HL-60 (cell line): ENCODE measurements at regions not wholly inside any gene's neighbourhood (a gene's known extent, or its start where the extent isn't known, plus 50 kb on each side); places are given as distances from the start of the nearest gene placed in this dataset.

Experiments
- DNase-seq, 2 experiments: peaks; one replicate each; pipeline ENCODE4 v3.0.0-alpha.2; 2010 to 2020; ENCODE audit warnings: low read depth in 1 of 2, low spot score in 1 of 2
- H3K27ac ChIP-seq: fragments of 250-450 bp; sonication (Bioruptor Pico); replicated peaks from 2 replicates; pipeline ENCODE4 v1.5.1; 2020; ENCODE audit warnings: mild to moderate bottlenecking, moderate library complexity
- H3K27me3 ChIP-seq: fragments of 250-450 bp; sonication (Bioruptor Pico); 2 replicates; pipeline ENCODE4 v1.5.1; 2021; ENCODE audit warnings: mild to moderate bottlenecking, moderate library complexity; ENCODE audit not compliant: insufficient read depth, poor library complexity, severe bottlenecking
- H3K4me3 ChIP-seq: replicated peaks from 2 replicates; pipeline ENCODE4 v1.5.1; 2011; ENCODE audit warnings: mild to moderate bottlenecking, control low read depth, low read length; ENCODE audit not compliant: insufficient read depth
- GABPA ChIP-seq: IDR thresholded peaks from 2 replicates; pipeline ENCODE4 v1.6.1; 2012; ENCODE audit warnings: low read depth
- POLR2AphosphoS5 ChIP-seq: IDR thresholded peaks from 2 replicates; pipeline ENCODE4 v1.6.1; 2012; ENCODE audit warnings: low read depth
- SPI1 ChIP-seq: IDR thresholded peaks from 2 replicates; pipeline ENCODE4 v1.6.1; 2012; ENCODE audit warnings: low read depth, mild to moderate bottlenecking, borderline replicate concordance
- TF ChIP-seq, protein P1 (sequence below): IDR thresholded peaks from one replicate; pipeline ENCODE4 v1.5.1; 2011; ENCODE audit warnings: low read length, control low read depth, inconsistent platforms; ENCODE audit not compliant: insufficient read depth
- TF ChIP-seq, protein P2 (sequence below): IDR thresholded peaks from 2 replicates; pipeline ENCODE4 v1.6.1; 2012; ENCODE audit warnings: low read depth; ENCODE audit not compliant: insufficient replicate concordance

DNA sequence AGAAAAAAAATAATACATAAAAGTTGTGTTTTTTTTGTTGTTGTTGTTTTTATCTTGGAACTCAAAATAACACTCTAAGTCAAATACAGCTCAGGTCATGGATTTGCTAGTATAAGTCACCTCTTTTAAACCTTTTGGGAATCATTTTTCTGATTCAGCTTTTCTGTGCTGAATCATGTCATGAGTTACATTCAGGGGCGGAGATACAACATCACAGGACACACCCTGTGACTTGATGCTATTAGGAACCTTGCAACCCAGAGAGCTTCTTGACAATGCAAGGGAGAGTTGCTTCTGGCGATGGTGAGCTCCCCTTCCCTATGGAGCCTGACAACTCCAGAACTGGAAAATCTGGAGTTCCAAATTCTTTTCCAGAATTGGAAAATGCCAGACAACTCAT lies 358.3 kb upstream of the C16orf82 start:
- no peak for DNase-seq
- H3K27ac ChIP-seq: no peak overlapping the region
- no peaks in the 10 kb centered on the region for H3K27me3 ChIP-seq
- TF ChIP-seq GABPA (no peak), SPI1 (no peak), POLR2AphosphoS5 (no peak)
- TF ChIP-seq, protein P1, sequence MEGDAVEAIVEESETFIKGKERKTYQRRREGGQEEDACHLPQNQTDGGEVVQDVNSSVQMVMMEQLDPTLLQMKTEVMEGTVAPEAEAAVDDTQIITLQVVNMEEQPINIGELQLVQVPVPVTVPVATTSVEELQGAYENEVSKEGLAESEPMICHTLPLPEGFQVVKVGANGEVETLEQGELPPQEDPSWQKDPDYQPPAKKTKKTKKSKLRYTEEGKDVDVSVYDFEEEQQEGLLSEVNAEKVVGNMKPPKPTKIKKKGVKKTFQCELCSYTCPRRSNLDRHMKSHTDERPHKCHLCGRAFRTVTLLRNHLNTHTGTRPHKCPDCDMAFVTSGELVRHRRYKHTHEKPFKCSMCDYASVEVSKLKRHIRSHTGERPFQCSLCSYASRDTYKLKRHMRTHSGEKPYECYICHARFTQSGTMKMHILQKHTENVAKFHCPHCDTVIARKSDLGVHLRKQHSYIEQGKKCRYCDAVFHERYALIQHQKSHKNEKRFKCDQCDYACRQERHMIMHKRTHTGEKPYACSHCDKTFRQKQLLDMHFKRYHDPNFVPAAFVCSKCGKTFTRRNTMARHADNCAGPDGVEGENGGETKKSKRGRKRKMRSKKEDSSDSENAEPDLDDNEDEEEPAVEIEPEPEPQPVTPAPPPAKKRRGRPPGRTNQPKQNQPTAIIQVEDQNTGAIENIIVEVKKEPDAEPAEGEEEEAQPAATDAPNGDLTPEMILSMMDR: no peak
- TF ChIP-seq, protein P2, sequence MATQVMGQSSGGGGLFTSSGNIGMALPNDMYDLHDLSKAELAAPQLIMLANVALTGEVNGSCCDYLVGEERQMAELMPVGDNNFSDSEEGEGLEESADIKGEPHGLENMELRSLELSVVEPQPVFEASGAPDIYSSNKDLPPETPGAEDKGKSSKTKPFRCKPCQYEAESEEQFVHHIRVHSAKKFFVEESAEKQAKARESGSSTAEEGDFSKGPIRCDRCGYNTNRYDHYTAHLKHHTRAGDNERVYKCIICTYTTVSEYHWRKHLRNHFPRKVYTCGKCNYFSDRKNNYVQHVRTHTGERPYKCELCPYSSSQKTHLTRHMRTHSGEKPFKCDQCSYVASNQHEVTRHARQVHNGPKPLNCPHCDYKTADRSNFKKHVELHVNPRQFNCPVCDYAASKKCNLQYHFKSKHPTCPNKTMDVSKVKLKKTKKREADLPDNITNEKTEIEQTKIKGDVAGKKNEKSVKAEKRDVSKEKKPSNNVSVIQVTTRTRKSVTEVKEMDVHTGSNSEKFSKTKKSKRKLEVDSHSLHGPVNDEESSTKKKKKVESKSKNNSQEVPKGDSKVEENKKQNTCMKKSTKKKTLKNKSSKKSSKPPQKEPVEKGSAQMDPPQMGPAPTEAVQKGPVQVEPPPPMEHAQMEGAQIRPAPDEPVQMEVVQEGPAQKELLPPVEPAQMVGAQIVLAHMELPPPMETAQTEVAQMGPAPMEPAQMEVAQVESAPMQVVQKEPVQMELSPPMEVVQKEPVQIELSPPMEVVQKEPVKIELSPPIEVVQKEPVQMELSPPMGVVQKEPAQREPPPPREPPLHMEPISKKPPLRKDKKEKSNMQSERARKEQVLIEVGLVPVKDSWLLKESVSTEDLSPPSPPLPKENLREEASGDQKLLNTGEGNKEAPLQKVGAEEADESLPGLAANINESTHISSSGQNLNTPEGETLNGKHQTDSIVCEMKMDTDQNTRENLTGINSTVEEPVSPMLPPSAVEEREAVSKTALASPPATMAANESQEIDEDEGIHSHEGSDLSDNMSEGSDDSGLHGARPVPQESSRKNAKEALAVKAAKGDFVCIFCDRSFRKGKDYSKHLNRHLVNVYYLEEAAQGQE: no peak
- no peak overlapping the region for H3K4me3 ChIP-seq

DNA sequence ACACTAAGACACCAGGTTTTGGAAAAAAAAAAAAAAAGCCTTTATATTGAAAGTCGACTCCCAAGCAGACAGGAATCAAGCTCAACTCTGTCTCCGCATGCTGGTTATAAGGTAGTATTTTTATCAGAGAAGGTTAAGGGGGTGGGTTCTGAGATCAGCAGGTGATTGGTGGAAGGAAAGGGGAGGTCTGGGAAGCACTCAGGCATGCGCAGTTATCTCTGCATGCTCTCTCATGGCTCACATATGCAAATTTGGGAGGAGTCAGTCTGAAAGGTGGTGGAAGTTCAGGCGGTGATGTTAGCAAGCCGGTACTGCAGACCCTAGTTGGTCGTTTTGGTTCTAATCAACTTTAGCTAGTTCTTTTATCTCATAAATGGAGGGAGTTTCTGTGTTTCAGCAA lies 357.6 kb upstream of the C16orf82 start:
- H3K27me3 ChIP-seq: no peaks in the 10 kb centered on the region
- TF ChIP-seq GABPA (no peak), SPI1 (no peak), POLR2AphosphoS5 (no peak)
- TF ChIP-seq, protein P1: no peak
- TF ChIP-seq, protein P2: no peak
- H3K27ac ChIP-seq: no peak overlapping the region
- no peak for DNase-seq
- H3K4me3 ChIP-seq: no peak overlapping the region

DNA sequence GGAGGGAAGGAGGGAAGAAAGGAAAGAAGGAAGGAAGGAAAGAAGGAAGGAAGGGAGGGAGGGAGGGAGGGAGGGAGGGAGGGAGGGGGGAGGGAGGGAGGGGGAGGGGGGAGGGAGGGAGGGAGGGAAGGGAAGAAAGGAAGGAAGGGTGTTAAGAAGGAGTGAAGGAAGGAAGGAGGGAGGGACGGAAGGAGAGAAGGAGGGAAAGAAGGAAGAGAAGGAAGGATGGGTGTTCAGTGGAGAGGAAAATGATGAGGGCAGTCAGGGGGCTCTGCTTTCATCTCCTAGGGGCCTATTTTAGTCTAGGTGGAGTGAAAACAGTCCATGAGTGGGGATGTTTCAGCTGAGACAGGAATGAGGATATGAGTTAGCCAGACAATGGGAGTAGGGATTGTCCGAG lies 357.0 kb upstream of the C16orf82 start:
- H3K27me3 ChIP-seq: no peaks in the 10 kb centered on the region
- DNase-seq: no peak
- TF ChIP-seq GABPA (no peak), SPI1 (no peak), POLR2AphosphoS5 (no peak)
- TF ChIP-seq, protein P2: no peak
- TF ChIP-seq, protein P1: no peak
- H3K4me3 ChIP-seq: no peak overlapping the region
- H3K27ac ChIP-seq: no peak overlapping the region
